Erythroblast (primary cell): ENCODE measurements at regions not wholly inside any gene's neighbourhood (a gene's known extent, or its start where the extent isn't known, plus 50 kb on each side); places are given as distances from the start of the nearest gene placed in this dataset.

ENCODE experiments used
- GATA1 ChIP-seq: IDR thresholded peaks from 2 replicates; pipeline ENCODE4 v1.6.1; 2011; ENCODE audit warnings: low read depth, mild to moderate bottlenecking, control low read depth, low read length, moderate library complexity
- POLR2A ChIP-seq: IDR thresholded peaks from 2 replicates; pipeline ENCODE4 v1.6.1; 2011; ENCODE audit warnings: mild to moderate bottlenecking, low read length

GRCh38 chr1:82062206-82062605 lies 261.5 kb downstream of the ADGRL2 start:
- no peak for TF ChIP-seq POLR2A
- TF ChIP-seq GATA1, result no peak
